Caco-2 (cell line): ENCODE measurements at regions not wholly inside any gene's neighbourhood (a gene's known extent, or its start where the extent isn't known, plus 50 kb on each side); places are given as distances from the start of the nearest gene placed in this dataset.

Experiments
- BruUV-seq: library from RNA; stranded (reverse); fragments of 400-500 nt; replicated peaks from 2 replicates; lab custom pipeline; 2021; lab: Mats Ljungman, UMichigan
- CTCF ChIA-PET: fragments of 300-600 bp; sonication (Branson Sonifier 250); formaldehyde crosslinking; loops from one replicate; lab custom pipeline; 2022; ENCODE audit warnings: antibody characterized with exemption; lab: Charles Lee
- POLR2A ChIA-PET: fragments of 300-600 bp; sonication (Branson Sonifier 250); formaldehyde crosslinking; loops from one replicate; lab custom pipeline; 2022; ENCODE audit warnings: antibody characterized with exemption; lab: Charles Lee
- DNase-seq, 2 experiments: peaks; one replicate each; pipeline versions ENCODE4 v3.0.0 to v3.0.0-alpha.2; 2020 to 2022
- H3K27me3 ChIP-seq: replicated peaks from 2 replicates; pipeline ENCODE4 v1.6.0; 2011; ENCODE audit warnings: low read length; ENCODE audit not compliant: control insufficient read depth, insufficient read depth
- H3K36me3 ChIP-seq: 2 replicates; pipeline ENCODE4 v1.5.1; 2011; ENCODE audit warnings: low read length; ENCODE audit not compliant: control insufficient read depth, insufficient read depth
- H3K4me1 ChIP-seq: fragments of 250-450 bp; sonication (Bioruptor Pico); 2 replicates; pipeline ENCODE4 v1.5.1; 2020; ENCODE audit warnings: mild to moderate bottlenecking
- H3K4me3 ChIP-seq: 2 replicates; pipeline ENCODE4 v1.5.1; 2011; ENCODE audit warnings: low read depth, mild to moderate bottlenecking, control low read depth, low read length
- H3K9me3 ChIP-seq: fragments of 250-450 bp; sonication (Bioruptor Pico); 2 replicates; pipeline ENCODE4 v1.5.1; 2020; ENCODE audit warnings: mild to moderate bottlenecking, moderate library complexity
- H3K27ac Mint-ChIP-seq: one replicate; pipeline ENCODE4 v1.8.0; 2022; ENCODE audit warnings: mixed read lengths; ENCODE audit not compliant: unreplicated experiment
- H3K27me3 Mint-ChIP-seq: one replicate; pipeline ENCODE4 v1.8.0; 2022; ENCODE audit warnings: mixed read lengths; ENCODE audit not compliant: insufficient read depth, unreplicated experiment
- H3K36me3 Mint-ChIP-seq: one replicate; pipeline ENCODE4 v1.8.0; 2022; ENCODE audit warnings: mild to moderate bottlenecking, mixed read lengths; ENCODE audit not compliant: insufficient read depth, unreplicated experiment
- H3K4me1 Mint-ChIP-seq: one replicate; pipeline ENCODE4 v1.8.0; 2022; ENCODE audit warnings: low read depth, mixed read lengths; ENCODE audit not compliant: unreplicated experiment
- H3K4me3 Mint-ChIP-seq: one replicate; pipeline ENCODE4 v1.8.0; 2022; ENCODE audit warnings: mild to moderate bottlenecking, moderate library complexity, mixed read lengths; ENCODE audit not compliant: unreplicated experiment
- H3K9me3 Mint-ChIP-seq: one replicate; pipeline ENCODE4 v1.8.0; 2022; ENCODE audit warnings: mixed read lengths; ENCODE audit not compliant: unreplicated experiment
- CTCF ChIP-seq, 2 experiments: fragments of 200-600 bp in 1 of 2; IDR thresholded peaks; 1 replicate in 1 of 2; 2 replicates in 1 of 2; pipeline versions ENCODE4 v1.5.1 to v1.8.0; 2011 to 2022; ENCODE audit warnings: antibody characterized with exemption in 1 of 2, control low read depth in 1 of 2, inconsistent platforms in 1 of 2, low read depth in 1 of 2, low read length in 1 of 2, mild to moderate bottlenecking in 1 of 2, moderate library complexity in 1 of 2; ENCODE audit not compliant: insufficient read depth in 1 of 2, severe bottlenecking in 1 of 2, unreplicated experiment in 1 of 2
- intact Hi-C: fragments of 100-400 bp; cut with micrococcal nuclease; formaldehyde crosslinking; loops from one replicate; pipeline ENCODE4 v1.10.0; 2022; ENCODE audit not compliant: unreplicated experiment

DNA sequence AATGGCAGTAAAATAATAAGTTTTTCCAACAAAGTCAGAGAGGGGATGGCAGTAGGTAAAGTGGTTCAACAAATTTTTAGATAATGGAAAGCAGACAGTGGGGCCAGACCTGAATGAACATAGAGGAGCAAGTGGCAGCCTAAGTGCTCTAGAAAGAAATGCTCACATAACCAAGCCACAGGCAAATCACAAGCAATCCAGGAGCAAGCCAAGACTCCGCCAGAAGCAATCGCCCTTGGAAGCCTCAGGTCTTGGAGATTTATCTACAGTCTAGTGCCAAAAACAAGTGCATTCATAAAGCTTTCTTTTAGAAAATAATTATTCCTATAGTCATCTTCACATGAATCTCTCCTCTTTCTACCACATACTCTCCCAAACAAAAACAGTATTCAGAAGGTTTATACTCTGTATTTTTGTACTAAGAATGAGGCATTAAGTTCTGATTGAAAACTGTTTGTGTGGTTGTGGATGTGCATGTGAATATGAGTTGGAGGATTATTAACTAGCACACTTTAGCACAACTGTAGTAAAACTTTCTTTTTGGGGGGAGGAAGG lies 375.5 kb downstream of the CDH9 start:
- TF ChIP-seq CTCF (IDR thresholded peaks at IDR 0.05; ENCODE audit: insufficient read depth in 1 of 2, low read depth in 1 of 2, low read length in 1 of 2, severe bottlenecking in 1 of 2, unreplicated experiment in 1 of 2) = no peak
- H3K27me3 ChIP-seq = no peaks in the 10 kb centered on the region
- no peaks in the 10 kb centered on the region for H3K27me3 Mint-ChIP-seq
- no peaks in the 10 kb centered on the region for H3K36me3 ChIP-seq
- intact Hi-C loops = no loop called here
- H3K4me1 ChIP-seq = no peaks in the 10 kb centered on the region
- H3K9me3 Mint-ChIP-seq = no peaks in the 10 kb centered on the region
- no peaks in the 10 kb centered on the region for H3K36me3 Mint-ChIP-seq
- no peak overlapping the region for H3K4me3 ChIP-seq
- no peak overlapping the region for H3K4me3 Mint-ChIP-seq
- no peak for DNase-seq
- POLR2A ChIA-PET = no interaction called here
- no peaks in the 10 kb centered on the region for H3K4me1 Mint-ChIP-seq
- CTCF ChIA-PET = no interaction called here
- no peaks in the 10 kb centered on the region for H3K9me3 ChIP-seq
- H3K27ac Mint-ChIP-seq = no peak overlapping the region
- no TSS peak for BruUV-seq

- BruUV-seq = no TSS peak
- Histone ChIP-seq H3K9me3 (no peaks in the 10 kb centered on the region), H3K4me3 (no peak overlapping the region), H3K4me1 (no peaks in the 10 kb centered on the region), H3K27me3 (no peaks in the 10 kb centered on the region), H3K36me3 (no peaks in the 10 kb centered on the region)
- TF ChIP-seq CTCF (IDR thresholded peaks at IDR 0.05; ENCODE audit: insufficient read depth in 1 of 2, low read depth in 1 of 2, low read length in 1 of 2, severe bottlenecking in 1 of 2, unreplicated experiment in 1 of 2) = no peak
- CTCF ChIA-PET = no interaction called here
- no peak overlapping the region for H3K4me3 Mint-ChIP-seq
- H3K27ac Mint-ChIP-seq = no peak overlapping the region
- no peak for DNase-seq
- POLR2A ChIA-PET = no interaction called here
- H3K4me1 Mint-ChIP-seq = no peaks in the 10 kb centered on the region
- H3K9me3 Mint-ChIP-seq = no peaks in the 10 kb centered on the region
- H3K27me3 Mint-ChIP-seq = no peaks in the 10 kb centered on the region
- no peaks in the 10 kb centered on the region for H3K36me3 Mint-ChIP-seq
- intact Hi-C loops = no loop called here
These were observed 378.3 kb downstream of the CDH9 start for GRCh38 chr5:26660116-26660515.

- Histone ChIP-seq H3K4me3 (no peak overlapping the region), H3K27me3 (no peaks in the 10 kb centered on the region), H3K4me1 (no peaks in the 10 kb centered on the region), H3K9me3 (no peaks in the 10 kb centered on the region), H3K36me3 (no peaks in the 10 kb centered on the region)
- H3K36me3 Mint-ChIP-seq = no peaks in the 10 kb centered on the region
- no peaks in the 10 kb centered on the region for H3K4me1 Mint-ChIP-seq
- H3K27ac Mint-ChIP-seq = no peak overlapping the region
- intact Hi-C loops = no loop called here
- BruUV-seq = no TSS peak
- ChIA-PET POLR2A (no interaction called here), CTCF (no interaction called here)
- H3K4me3 Mint-ChIP-seq = no peak overlapping the region
- DNase-seq = no peak
- H3K27me3 Mint-ChIP-seq = no peaks in the 10 kb centered on the region
- peaks cover 22% of the 10 kb centered on the region for H3K9me3 Mint-ChIP-seq
- TF ChIP-seq CTCF (IDR thresholded peaks at IDR 0.05; ENCODE audit: insufficient read depth in 1 of 2, low read depth in 1 of 2, low read length in 1 of 2, severe bottlenecking in 1 of 2, unreplicated experiment in 1 of 2) = no peak
These were observed 389.4 kb downstream of the CDH9 start for GRCh38 chr5:26649000-26649399.
